K562 (cell line): ENCODE measurements at regions not wholly inside any gene's neighbourhood (a gene's known extent, or its start where the extent isn't known, plus 50 kb on each side); places are given as distances from the start of the nearest gene placed in this dataset.

Experiments used
- PHF8 ChIP-seq: fragments of 200-600 bp; sonication (generic); IDR thresholded peaks from 2 replicates; pipeline ENCODE4 v1.6.1; 2012; ENCODE audit warnings: mixed run types, mild to moderate bottlenecking, inconsistent platforms, low read length, moderate library complexity, borderline replicate concordance
- ZNF318 ChIP-seq, 2 experiments: fragments of 450-650 bp; IDR thresholded peaks; 2 replicates each; pipeline ENCODE4 v1.6.1; 2016; ENCODE audit warnings: mild to moderate bottlenecking in 2 of 2, borderline replicate concordance in 1 of 2, low read depth in 1 of 2, moderate library complexity in 1 of 2

- TF ChIP-seq ZNF318 (IDR thresholded peaks at IDR 0.05; ENCODE audit: borderline replicate concordance in 1 of 2, low read depth in 1 of 2) (no peak), PHF8 (no peak)
- TF ChIP-seq, all 486 proteins: peak for 0
Measured at GRCh38 chr1:65694126-65694525, 98.6 kb upstream of the PDE4B start (continued).
